Caco-2 (cell line): ENCODE measurements at regions not wholly inside any gene's neighbourhood (a gene's known extent, or its start where the extent isn't known, plus 50 kb on each side); places are given as distances from the start of the nearest gene placed in this dataset.

ENCODE experiments used
- BruUV-seq: library from RNA; stranded (reverse); fragments of 400-500 nt; replicated peaks from 2 replicates; lab custom pipeline; 2021; lab: Mats Ljungman, UMichigan
- CTCF ChIA-PET: fragments of 300-600 bp; sonication (Branson Sonifier 250); formaldehyde crosslinking; loops from one replicate; lab custom pipeline; 2022; ENCODE audit warnings: antibody characterized with exemption; lab: Charles Lee
- POLR2A ChIA-PET: fragments of 300-600 bp; sonication (Branson Sonifier 250); formaldehyde crosslinking; loops from one replicate; lab custom pipeline; 2022; ENCODE audit warnings: antibody characterized with exemption; lab: Charles Lee
- DNase-seq, 2 experiments: peaks; one replicate each; pipeline versions ENCODE4 v3.0.0 to v3.0.0-alpha.2; 2020 to 2022
- H3K27me3 ChIP-seq: replicated peaks from 2 replicates; pipeline ENCODE4 v1.6.0; 2011; ENCODE audit warnings: low read length; ENCODE audit not compliant: control insufficient read depth, insufficient read depth
- H3K36me3 ChIP-seq: 2 replicates; pipeline ENCODE4 v1.5.1; 2011; ENCODE audit warnings: low read length; ENCODE audit not compliant: control insufficient read depth, insufficient read depth
- H3K4me1 ChIP-seq: fragments of 250-450 bp; sonication (Bioruptor Pico); 2 replicates; pipeline ENCODE4 v1.5.1; 2020; ENCODE audit warnings: mild to moderate bottlenecking
- H3K4me3 ChIP-seq: 2 replicates; pipeline ENCODE4 v1.5.1; 2011; ENCODE audit warnings: low read depth, mild to moderate bottlenecking, control low read depth, low read length
- H3K9me3 ChIP-seq: fragments of 250-450 bp; sonication (Bioruptor Pico); 2 replicates; pipeline ENCODE4 v1.5.1; 2020; ENCODE audit warnings: mild to moderate bottlenecking, moderate library complexity
- H3K27ac Mint-ChIP-seq: one replicate; pipeline ENCODE4 v1.8.0; 2022; ENCODE audit warnings: mixed read lengths; ENCODE audit not compliant: unreplicated experiment
- H3K27me3 Mint-ChIP-seq: one replicate; pipeline ENCODE4 v1.8.0; 2022; ENCODE audit warnings: mixed read lengths; ENCODE audit not compliant: insufficient read depth, unreplicated experiment
- H3K36me3 Mint-ChIP-seq: one replicate; pipeline ENCODE4 v1.8.0; 2022; ENCODE audit warnings: mild to moderate bottlenecking, mixed read lengths; ENCODE audit not compliant: insufficient read depth, unreplicated experiment
- H3K4me1 Mint-ChIP-seq: one replicate; pipeline ENCODE4 v1.8.0; 2022; ENCODE audit warnings: low read depth, mixed read lengths; ENCODE audit not compliant: unreplicated experiment
- H3K4me3 Mint-ChIP-seq: one replicate; pipeline ENCODE4 v1.8.0; 2022; ENCODE audit warnings: mild to moderate bottlenecking, moderate library complexity, mixed read lengths; ENCODE audit not compliant: unreplicated experiment
- H3K9me3 Mint-ChIP-seq: one replicate; pipeline ENCODE4 v1.8.0; 2022; ENCODE audit warnings: mixed read lengths; ENCODE audit not compliant: unreplicated experiment
- CTCF ChIP-seq, 2 experiments: fragments of 200-600 bp in 1 of 2; IDR thresholded peaks; 1 replicate in 1 of 2; 2 replicates in 1 of 2; pipeline versions ENCODE4 v1.5.1 to v1.8.0; 2011 to 2022; ENCODE audit warnings: antibody characterized with exemption in 1 of 2, control low read depth in 1 of 2, inconsistent platforms in 1 of 2, low read depth in 1 of 2, low read length in 1 of 2, mild to moderate bottlenecking in 1 of 2, moderate library complexity in 1 of 2; ENCODE audit not compliant: insufficient read depth in 1 of 2, severe bottlenecking in 1 of 2, unreplicated experiment in 1 of 2
- intact Hi-C: fragments of 100-400 bp; cut with micrococcal nuclease; formaldehyde crosslinking; loops from one replicate; pipeline ENCODE4 v1.10.0; 2022; ENCODE audit not compliant: unreplicated experiment

GRCh38 chr6:78153976-78154375 lies 501.1 kb downstream of the MEI4 start:
- Histone ChIP-seq H3K9me3 (no peaks in the 10 kb centered on the region), H3K4me1 (no peaks in the 10 kb centered on the region; the same call in 1 of the 2 replicates), H3K36me3 (no peaks in the 10 kb centered on the region), H3K4me3 (no peak overlapping the region), H3K27me3 (no peaks in the 10 kb centered on the region)
- H3K4me1 Mint-ChIP-seq: peaks cover 8% of the 10 kb centered on the region
- intact Hi-C loops: no loop called here
- DNase-seq: no peak
- H3K27me3 Mint-ChIP-seq: no peaks in the 10 kb centered on the region
- H3K9me3 Mint-ChIP-seq: peaks cover 32% of the 10 kb centered on the region
- no peaks in the 10 kb centered on the region for H3K36me3 Mint-ChIP-seq
- ChIA-PET POLR2A (no interaction called here), CTCF (no interaction called here)
- H3K27ac Mint-ChIP-seq: no peak overlapping the region
- no peak overlapping the region for H3K4me3 Mint-ChIP-seq
- no peak for TF ChIP-seq CTCF (IDR thresholded peaks at IDR 0.05; ENCODE audit: insufficient read depth in 1 of 2, low read depth in 1 of 2, low read length in 1 of 2, severe bottlenecking in 1 of 2, unreplicated experiment in 1 of 2)
- BruUV-seq: no TSS peak

GRCh38 chr6:78157606-78158005 lies 504.8 kb downstream of the MEI4 start:
- BruUV-seq: no TSS peak
- no peaks in the 10 kb centered on the region for H3K36me3 ChIP-seq
- H3K27me3 ChIP-seq: no peaks in the 10 kb centered on the region
- no peaks in the 10 kb centered on the region for H3K27me3 Mint-ChIP-seq
- H3K4me1 ChIP-seq: no peaks in the 10 kb centered on the region; the same call in 1 of the 2 replicates
- ChIA-PET POLR2A (no interaction called here), CTCF (no interaction called here)
- no peaks in the 10 kb centered on the region for H3K9me3 ChIP-seq
- intact Hi-C loops: no loop called here
- H3K27ac Mint-ChIP-seq: no peak overlapping the region
- peaks cover 20% of the 10 kb centered on the region for H3K9me3 Mint-ChIP-seq
- peaks cover 8% of the 10 kb centered on the region for H3K4me1 Mint-ChIP-seq
- H3K4me3 Mint-ChIP-seq: no peak overlapping the region
- no peak overlapping the region for H3K4me3 ChIP-seq
- H3K36me3 Mint-ChIP-seq: no peaks in the 10 kb centered on the region
- DNase-seq: no peak
- TF ChIP-seq CTCF (IDR thresholded peaks at IDR 0.05; ENCODE audit: insufficient read depth in 1 of 2, low read depth in 1 of 2, low read length in 1 of 2, severe bottlenecking in 1 of 2, unreplicated experiment in 1 of 2): no peak

GRCh38 chr6:78188891-78189290 lies 536.1 kb downstream of the MEI4 start:
- no TSS peak for BruUV-seq
- POLR2A ChIA-PET: no interaction called here

More at GRCh38 chr6:78188891-78189290, 536.1 kb downstream of the MEI4 start:
- H3K27ac Mint-ChIP-seq: no peak overlapping the region
- peaks cover 11% of the 10 kb centered on the region for H3K4me1 ChIP-seq
- peaks cover 39% of the 10 kb centered on the region for H3K9me3 Mint-ChIP-seq
- CTCF ChIA-PET: no interaction called here
- peaks cover 7% of the 10 kb centered on the region; the same call in 1 of the 2 replicates for H3K9me3 ChIP-seq
- intact Hi-C loops: no loop called here
- H3K36me3 ChIP-seq: no peaks in the 10 kb centered on the region
- H3K4me3 Mint-ChIP-seq: no peak overlapping the region
- H3K4me1 Mint-ChIP-seq: peaks cover 17% of the 10 kb centered on the region
- no peak for DNase-seq
- no peak overlapping the region for H3K4me3 ChIP-seq
- peaks cover 7% of the 10 kb centered on the region for H3K36me3 Mint-ChIP-seq
- no peak for TF ChIP-seq CTCF (IDR thresholded peaks at IDR 0.05; ENCODE audit: insufficient read depth in 1 of 2, low read depth in 1 of 2, low read length in 1 of 2, severe bottlenecking in 1 of 2, unreplicated experiment in 1 of 2)
- no peaks in the 10 kb centered on the region for H3K27me3 ChIP-seq
- peaks cover 2% of the 10 kb centered on the region for H3K27me3 Mint-ChIP-seq
